IMR-90 (cell line): ENCODE measurements at regions not wholly inside any gene's neighbourhood (a gene's known extent, or its start where the extent isn't known, plus 50 kb on each side); places are given as distances from the start of the nearest gene placed in this dataset.

Experiments
- ATAC-seq: fragments of 200-7000 bp; cut with Tn5 transposase; 2 replicates; pipeline ENCODE4 v1.9.1; 2020; ENCODE audit warnings: low read depth, mild to moderate bottlenecking, moderate library complexity
- BruUV-seq: library from RNA; stranded (reverse); fragments of 400-500 nt; replicated peaks from 2 replicates; lab custom pipeline; 2021; lab: Mats Ljungman, UMichigan
- CTCF ChIA-PET: fragments of 300-600 bp; formaldehyde crosslinking; extraction: SDS; loops from one replicate; lab custom pipeline; 2021; ENCODE audit warnings: antibody characterized with exemption; lab: Yijun Ruan, JAX
- POLR2A ChIA-PET: fragments of 300-600 bp; sonication (Branson Sonifier 250); formaldehyde crosslinking; loops from one replicate; lab custom pipeline; 2022; ENCODE audit warnings: antibody characterized with exemption; ENCODE audit not compliant: unreplicated experiment; lab: Charles Lee
- DNase-seq: peaks from one replicate; pipeline ENCODE4 v3.0.0; 2013
- H2AFZ ChIP-seq: replicated peaks from 2 replicates; pipeline ENCODE3; 2013; ENCODE audit warnings: low read length, mild to moderate bottlenecking; ENCODE audit not compliant: poor library complexity
- H2AK5ac ChIP-seq: 2 replicates; pipeline ENCODE4 v1.6.1; 2013; ENCODE audit warnings: low read depth, low read length, inconsistent platforms
- H2AK9ac ChIP-seq: replicated peaks from 2 replicates; pipeline ENCODE3; 2013; ENCODE audit warnings: mild to moderate bottlenecking, low read depth, low read length, moderate library complexity; ENCODE audit not compliant: poor library complexity
- H2BK120ac ChIP-seq: 2 replicates; pipeline ENCODE4 v1.6.1; 2013; ENCODE audit warnings: low read depth, low read length, inconsistent platforms
- H2BK15ac ChIP-seq: 3 replicates; pipeline ENCODE4 v1.6.1; 2013; ENCODE audit warnings: low read depth, low read length, inconsistent platforms
- H2BK20ac ChIP-seq: 2 replicates; pipeline ENCODE4 v1.6.1; 2013; ENCODE audit warnings: low read depth, mild to moderate bottlenecking, inconsistent platforms, low read length, moderate library complexity
- H2BK5ac ChIP-seq: 2 replicates; pipeline ENCODE4 v1.6.1; 2013; ENCODE audit warnings: mild to moderate bottlenecking, low read depth, low read length, inconsistent platforms; ENCODE audit not compliant: poor library complexity, severe bottlenecking
- H3K14ac ChIP-seq: replicated peaks from 2 replicates; pipeline ENCODE4 v1.6.1; 2013; ENCODE audit warnings: low read depth, low read length, inconsistent platforms
- H3K18ac ChIP-seq: 2 replicates; pipeline ENCODE4 v1.6.1; 2013; ENCODE audit warnings: low read depth, low read length, control low read depth
- H3K23ac ChIP-seq: 2 replicates; pipeline ENCODE4 v1.6.1; 2013; ENCODE audit warnings: low read depth, low read length, inconsistent platforms
- H3K27ac ChIP-seq: 2 replicates; pipeline ENCODE4 v1.5.1; 2013; ENCODE audit warnings: mild to moderate bottlenecking, control low read depth, low read length; ENCODE audit not compliant: insufficient read depth
- H3K27me3 ChIP-seq: 2 replicates; pipeline ENCODE4 v1.6.1; 2013; ENCODE audit warnings: low read length; ENCODE audit not compliant: control insufficient read depth, insufficient read depth
- H3K36me3 ChIP-seq: 2 replicates; pipeline ENCODE4 v1.6.1; 2013; ENCODE audit warnings: low read length, mixed read lengths; ENCODE audit not compliant: control insufficient read depth, insufficient read depth
- H3K4ac ChIP-seq: 2 replicates; pipeline ENCODE4 v1.6.1; 2013; ENCODE audit warnings: low read depth, low read length, inconsistent platforms
- H3K4me1 ChIP-seq: 2 replicates; pipeline ENCODE4 v1.6.1; 2013; ENCODE audit warnings: low read length, mixed read lengths; ENCODE audit not compliant: control insufficient read depth, insufficient read depth
- H3K4me2 ChIP-seq: 2 replicates; pipeline ENCODE4 v1.6.1; 2013; ENCODE audit warnings: low read depth, mild to moderate bottlenecking, control low read depth, low read length, moderate library complexity
- H3K4me3 ChIP-seq: 2 replicates; pipeline ENCODE4 v1.5.1; 2013; ENCODE audit warnings: low read depth, mild to moderate bottlenecking, control low read depth, low read length, moderate library complexity; ENCODE audit not compliant: insufficient read depth
- H3K56ac ChIP-seq: 2 replicates; pipeline ENCODE4 v1.6.1; 2013; ENCODE audit warnings: low read length, inconsistent platforms; ENCODE audit not compliant: insufficient read depth; ENCODE audit errors: extremely low read depth
- H3K79me1 ChIP-seq, 2 experiments: 2 replicates each; pipeline ENCODE4 v1.6.1; 2013; ENCODE audit warnings: low read length in 2 of 2, inconsistent platforms in 1 of 2, low read depth in 1 of 2
- H3K9ac ChIP-seq: 2 replicates; pipeline ENCODE4 v1.6.1; 2013; ENCODE audit warnings: low read depth, low read length, control low read depth
- H3K9me1 ChIP-seq: 2 replicates; pipeline ENCODE4 v1.6.1; 2013; ENCODE audit warnings: low read length, inconsistent platforms; ENCODE audit not compliant: insufficient read depth
- H3K9me3 ChIP-seq: 2 replicates; pipeline ENCODE4 v1.6.1; 2013; ENCODE audit warnings: low read length; ENCODE audit not compliant: control insufficient read depth, insufficient read depth
- H4K20me1 ChIP-seq: 2 replicates; pipeline ENCODE4 v1.6.1; 2013; ENCODE audit warnings: low read length, inconsistent platforms; ENCODE audit not compliant: insufficient read depth
- H4K5ac ChIP-seq: 2 replicates; pipeline ENCODE4 v1.6.1; 2013; ENCODE audit warnings: mild to moderate bottlenecking, low read depth, low read length, control low read depth
- H4K8ac ChIP-seq, 2 experiments: 2 replicates each; pipeline ENCODE4 v1.6.1; 2013; ENCODE audit warnings: low read depth in 2 of 2, low read length in 2 of 2, control low read depth in 1 of 2, inconsistent platforms in 1 of 2
- H4K91ac ChIP-seq: 2 replicates; pipeline ENCODE4 v1.6.1; 2013; ENCODE audit warnings: low read depth, low read length, inconsistent platforms; ENCODE audit not compliant: insufficient read depth
- CEBPB ChIP-seq: IDR thresholded peaks from 2 replicates; pipeline ENCODE4 v1.6.1; 2012; ENCODE audit warnings: low read depth, low read length, improper control_type of control experiment
- CHD1 ChIP-seq: IDR thresholded peaks from 2 replicates; pipeline ENCODE4 v1.6.1; 2012; ENCODE audit warnings: low read depth, low read length, improper control_type of control experiment
- ELK1 ChIP-seq: fragments of 150-350 bp; IDR thresholded peaks from 2 replicates; pipeline ENCODE4 v1.6.1; 2016; ENCODE audit warnings: low read depth, mild to moderate bottlenecking, low read length, moderate library complexity, borderline replicate concordance
- FOS ChIP-seq: fragments of 150-350 bp; IDR thresholded peaks from 2 replicates; pipeline ENCODE4 v1.6.1; 2016; ENCODE audit warnings: low read depth, low read length
- MAFK ChIP-seq: IDR thresholded peaks from 2 replicates; pipeline ENCODE4 v1.6.1; 2012; ENCODE audit warnings: low read depth, low read length, improper control_type of control experiment
- MAZ ChIP-seq: IDR thresholded peaks from 2 replicates; pipeline ENCODE4 v1.6.1; 2012; ENCODE audit warnings: low read depth, mild to moderate bottlenecking, low read length, improper control_type of control experiment, moderate library complexity, borderline replicate concordance
- MXI1 ChIP-seq: IDR thresholded peaks from 2 replicates; pipeline ENCODE4 v1.6.1; 2012; ENCODE audit warnings: low read depth, mild to moderate bottlenecking, low read length, moderate library complexity, borderline replicate concordance
- NFE2L2 ChIP-seq: fragments of 150-350 bp; IDR thresholded peaks from 2 replicates; pipeline ENCODE4 v1.6.1; 2016; ENCODE audit warnings: low read depth, mild to moderate bottlenecking, low read length
- POLR2A ChIP-seq: IDR thresholded peaks from 2 replicates; pipeline ENCODE4 v1.6.1; 2012; ENCODE audit warnings: mild to moderate bottlenecking, low read depth, low read length
- RAD21 ChIP-seq: IDR thresholded peaks from 2 replicates; pipeline ENCODE4 v1.6.1; 2012; ENCODE audit warnings: low read length, improper control_type of control experiment
- RCOR1 ChIP-seq: IDR thresholded peaks from 2 replicates; pipeline ENCODE4 v1.6.1; 2012; ENCODE audit warnings: mild to moderate bottlenecking, low read length, improper control_type of control experiment; ENCODE audit not compliant: insufficient replicate concordance
- RFX5 ChIP-seq: IDR thresholded peaks from 2 replicates; pipeline ENCODE4 v1.8.0; 2012; ENCODE audit warnings: low read depth, mild to moderate bottlenecking, low read length, moderate library complexity
- SMC3 ChIP-seq: fragments of 150-350 bp; IDR thresholded peaks from 2 replicates; pipeline ENCODE4 v1.6.1; 2016; ENCODE audit warnings: low read depth, mild to moderate bottlenecking, antibody characterized with exemption, low read length, moderate library complexity
- USF2 ChIP-seq: fragments of 150-350 bp; IDR thresholded peaks from 2 replicates; pipeline ENCODE4 v1.6.1; 2017; ENCODE audit warnings: mild to moderate bottlenecking, antibody characterized with exemption, low read length, low read depth
- WGBS, 2 experiments: methylation state at CpG; one replicate each; pipeline versions ENCODE4 v1.1.5 to v1.1.7; 2013; ENCODE audit warnings: missing lambda C conversion rate in 2 of 2; ENCODE audit not compliant: insufficient read length in 1 of 2; ENCODE audit errors: extremely low coverage in 2 of 2; 5-methylcytosine and 5-hydroxymethylcytosine counted together
- dilution Hi-C: fragments of 300-500 bp; cut with HindIII; formaldehyde crosslinking; loops from one replicate; pipeline ENCODE4 v1.14.3; 2018; ENCODE audit warnings: low sequenced_read_pairs; ENCODE audit not compliant: unreplicated experiment
- in situ Hi-C: fragments of 300-500 bp; cut with MboI; formaldehyde crosslinking; loops from 3 replicates; pipeline ENCODE4 v1.14.3; 2019; ENCODE audit warnings: low sequenced_read_pairs, inconsistent platforms, mixed read lengths
- intact Hi-C: fragments of 100-400 bp; cut with micrococcal nuclease; formaldehyde crosslinking; loops from 2 replicates; pipeline ENCODE4 v1.10.0; 2022
- TF ChIP-seq, protein P1 (sequence below): conservative IDR thresholded peaks from 2 replicates; pipeline ENCODE4 v1.5.1; 2012; ENCODE audit warnings: mild to moderate bottlenecking, low read depth, low read length, improper control_type of control experiment

GRCh38 chr5:74977471-74977870 is 74.9 kb downstream of the GCNT4 start:
- TF ChIP-seq MAFK: no peak
- no peak for TF ChIP-seq RAD21
- TF ChIP-seq USF2: no peak
- TF ChIP-seq RCOR1: no peak
- TF ChIP-seq ELK1: no peak
- TF ChIP-seq MXI1: no peak
- no peak for TF ChIP-seq POLR2A
- TF ChIP-seq, protein P1, sequence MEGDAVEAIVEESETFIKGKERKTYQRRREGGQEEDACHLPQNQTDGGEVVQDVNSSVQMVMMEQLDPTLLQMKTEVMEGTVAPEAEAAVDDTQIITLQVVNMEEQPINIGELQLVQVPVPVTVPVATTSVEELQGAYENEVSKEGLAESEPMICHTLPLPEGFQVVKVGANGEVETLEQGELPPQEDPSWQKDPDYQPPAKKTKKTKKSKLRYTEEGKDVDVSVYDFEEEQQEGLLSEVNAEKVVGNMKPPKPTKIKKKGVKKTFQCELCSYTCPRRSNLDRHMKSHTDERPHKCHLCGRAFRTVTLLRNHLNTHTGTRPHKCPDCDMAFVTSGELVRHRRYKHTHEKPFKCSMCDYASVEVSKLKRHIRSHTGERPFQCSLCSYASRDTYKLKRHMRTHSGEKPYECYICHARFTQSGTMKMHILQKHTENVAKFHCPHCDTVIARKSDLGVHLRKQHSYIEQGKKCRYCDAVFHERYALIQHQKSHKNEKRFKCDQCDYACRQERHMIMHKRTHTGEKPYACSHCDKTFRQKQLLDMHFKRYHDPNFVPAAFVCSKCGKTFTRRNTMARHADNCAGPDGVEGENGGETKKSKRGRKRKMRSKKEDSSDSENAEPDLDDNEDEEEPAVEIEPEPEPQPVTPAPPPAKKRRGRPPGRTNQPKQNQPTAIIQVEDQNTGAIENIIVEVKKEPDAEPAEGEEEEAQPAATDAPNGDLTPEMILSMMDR: no peak
- TF ChIP-seq FOS: no peak
- TF ChIP-seq CHD1: no peak
- TF ChIP-seq RFX5: no peak
- TF ChIP-seq NFE2L2: no peak
- no peak for TF ChIP-seq SMC3
- TF ChIP-seq MAZ: no peak
- no peak for TF ChIP-seq CEBPB
- Histone ChIP-seq H3K27me3 (no peaks in the 10 kb centered on the region), H2AK5ac (no peak overlapping the region), H3K9ac (no peak overlapping the region), H3K4ac (no peak overlapping the region), H3K27ac (no peak overlapping the region), H2BK20ac (no peak overlapping the region), H4K8ac (no peak overlapping the region), H3K79me1 (no peaks in the 10 kb centered on the region), H3K4me1 (no peaks in the 10 kb centered on the region), H2AK9ac (no peak overlapping the region), H3K9me1 (no peaks in the 10 kb centered on the region), H2BK15ac (no peak overlapping the region), H3K4me2 (no peak overlapping the region), H2AFZ (no peak overlapping the region), H4K20me1 (no peaks in the 10 kb centered on the region), H3K56ac (no peak overlapping the region), H3K36me3 (no peaks in the 10 kb centered on the region), H3K23ac (no peak overlapping the region), H4K91ac (no peak overlapping the region), H3K4me3 (no peak overlapping the region), H3K9me3 (peaks cover 3% of the 10 kb centered on the region), H3K18ac (no peak overlapping the region), H2BK5ac (no peak overlapping the region), H3K14ac (no peak overlapping the region), H2BK120ac (no peak overlapping the region), H4K5ac (no peak overlapping the region)
- WGBS, 2 experiments: 85% methylated on average over 5 of the region's 6 CpGs; no CpG with 5 or more reads in 1 of the 2 experiments
- POLR2A ChIA-PET: interaction anchor here (0.7 kb wide), 1 partner anchor 8 kb away, joined by 5 read pairs; no protein-coding TSS in a partner anchor
- CTCF ChIA-PET: interaction anchor here (1.2 kb wide), 1 partner anchor 43 kb away, joined by 4 read pairs; no protein-coding TSS in a partner anchor
- DNase-seq (no peak), ATAC-seq (no peak)
- BruUV-seq: no TSS peak
- in situ Hi-C loops (no loop called here), intact Hi-C loops (no loop called here), dilution Hi-C loops (no loop called here)
